BE2C (cell line): ENCODE measurements at regions not wholly inside any gene's neighbourhood (a gene's known extent, or its start where the extent isn't known, plus 50 kb on each side); places are given as distances from the start of the nearest gene placed in this dataset.

Experiments used
- DNase-seq: peaks from one replicate; pipeline ENCODE4 v3.0.0-alpha.2; 2020
- H3K27me3 ChIP-seq: fragments of 250-450 bp; sonication (Bioruptor Pico); 2 replicates; pipeline ENCODE4 v1.5.1; 2020; ENCODE audit warnings: mild to moderate bottlenecking
- H3K36me3 ChIP-seq: fragments of 250-450 bp; sonication (Bioruptor Pico); 2 replicates; pipeline ENCODE4 v1.5.1; 2020; ENCODE audit warnings: mild to moderate bottlenecking
- H3K4me1 ChIP-seq: fragments of 250-450 bp; sonication (Bioruptor Pico); 2 replicates; pipeline ENCODE4 v1.5.1; 2020
- H3K4me3 ChIP-seq: 2 replicates; pipeline ENCODE4 v1.5.1; 2011; ENCODE audit warnings: low read depth, low read length
- H3K9me3 ChIP-seq: fragments of 250-450 bp; sonication (Bioruptor Pico); 2 replicates; pipeline ENCODE4 v1.5.1; 2020
- CTCF ChIP-seq: IDR thresholded peaks from 2 replicates; pipeline ENCODE4 v1.5.1; 2012; ENCODE audit warnings: mild to moderate bottlenecking, low read depth, low read length

GRCh38 chr2:66121946-66122345 is 313.0 kb upstream of the MEIS1 start:
- Histone ChIP-seq H3K4me1 (no peaks in the 10 kb centered on the region), H3K27me3 (no peaks in the 10 kb centered on the region), H3K36me3 (no peaks in the 10 kb centered on the region), H3K4me3 (no peak overlapping the region), H3K9me3 (no peaks in the 10 kb centered on the region)
- no peak for DNase-seq
- no peak for TF ChIP-seq CTCF

GRCh38 chr2:66113988-66114625 is 320.8 kb upstream of the MEIS1 start:
- no peak overlapping the region for H3K4me3 ChIP-seq
- DNase-seq, result no peak
- TF ChIP-seq CTCF, result no peak
- no peaks in the 10 kb centered on the region for H3K4me1 ChIP-seq
- H3K9me3 ChIP-seq, result no peaks in the 10 kb centered on the region
- H3K36me3 ChIP-seq, result no peaks in the 10 kb centered on the region
- H3K27me3 ChIP-seq, result no peaks in the 10 kb centered on the region

GRCh38 chr2:66111706-66112105 is 323.2 kb upstream of the MEIS1 start:
- H3K36me3 ChIP-seq, result no peaks in the 10 kb centered on the region
- TF ChIP-seq CTCF, result no peak
- H3K9me3 ChIP-seq, result no peaks in the 10 kb centered on the region
- no peaks in the 10 kb centered on the region for H3K27me3 ChIP-seq
- H3K4me1 ChIP-seq, result no peaks in the 10 kb centered on the region
- no peak overlapping the region for H3K4me3 ChIP-seq
- no peak for DNase-seq

- no peaks in the 10 kb centered on the region for H3K36me3 ChIP-seq
- no peaks in the 10 kb centered on the region for H3K9me3 ChIP-seq
- no peak for TF ChIP-seq CTCF
- no peaks in the 10 kb centered on the region for H3K4me1 ChIP-seq
- DNase-seq, result no peak
- H3K27me3 ChIP-seq, result no peaks in the 10 kb centered on the region
- H3K4me3 ChIP-seq, result no peak overlapping the region
Measured at GRCh38 chr2:66110608-66111007, 324.3 kb upstream of the MEIS1 start.

GRCh38 chr2:66110086-66110485 is 324.8 kb upstream of the MEIS1 start:
- Histone ChIP-seq H3K9me3 (no peaks in the 10 kb centered on the region), H3K4me1 (no peaks in the 10 kb centered on the region), H3K36me3 (no peaks in the 10 kb centered on the region), H3K4me3 (no peak overlapping the region), H3K27me3 (no peaks in the 10 kb centered on the region)
- TF ChIP-seq CTCF, result no peak
- DNase-seq, result no peak

- no peak for DNase-seq
- Histone ChIP-seq H3K4me1 (no peaks in the 10 kb centered on the region), H3K27me3 (no peaks in the 10 kb centered on the region), H3K9me3 (no peaks in the 10 kb centered on the region), H3K36me3 (no peaks in the 10 kb centered on the region), H3K4me3 (no peak overlapping the region)
- TF ChIP-seq CTCF, result no peak
Measured at GRCh38 chr2:66109419-66109818, 325.5 kb upstream of the MEIS1 start.
